ENCODE measurements at regions not wholly inside any gene's neighbourhood (a gene's known extent, or its start where the extent isn't known, plus 50 kb on each side); places are given as distances from the start of the nearest gene placed in this dataset.
"Not testable (repeated sequence)": the region's sequence is repeated elsewhere in the genome, so short reads cannot be mapped to it uniquely, and the experiment has no call there.

DNA sequence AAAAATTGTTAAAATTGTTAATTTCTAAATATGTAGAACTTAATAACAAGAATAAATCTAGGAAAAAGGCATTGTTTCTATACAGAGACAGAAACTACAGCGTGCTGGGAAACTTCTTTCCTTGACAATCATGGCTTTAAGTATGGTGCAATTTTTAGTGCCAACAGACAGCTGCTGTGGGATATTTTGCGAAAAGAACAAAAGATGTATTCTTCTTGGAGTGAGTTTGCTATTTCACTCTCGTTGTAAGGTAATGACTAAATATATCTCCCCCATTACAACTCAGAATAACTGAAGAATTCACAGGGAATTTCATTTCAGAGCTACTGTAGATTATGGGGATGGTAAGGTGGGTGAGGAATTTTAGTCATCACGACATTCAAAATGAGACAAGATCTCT lies 2055.0 kb upstream of the ACO1 start:
- no peak for DNase-seq
- no peaks in the 10 kb centered on the region for H3K36me3 ChIP-seq (ENCODE audit: insufficient read depth, low read length)
- Mint-ChIP-seq H3K36me3 (no peaks in the 10 kb centered on the region), H3K4me1 (no peaks in the 10 kb centered on the region), H3K4me3 (no peak overlapping the region), H3K9me3 (no peaks in the 10 kb centered on the region), H3K27me3 (no peaks in the 10 kb centered on the region), H3K27ac (no peak overlapping the region)
- CTCF ChIA-PET (ENCODE audit: partially characterized antibody): no interaction called here
- no peak overlapping the region for H3K4me3 ChIP-seq (ENCODE audit: low read length in 2 of 2)
- H3K9me3 ChIP-seq (ENCODE audit: control insufficient read depth in 1 of 2, low read length in 2 of 2): no peaks in the 10 kb centered on the region
- intact Hi-C loops (cut with micrococcal nuclease): no loop called here
- H3K4me1 ChIP-seq (ENCODE audit: insufficient read depth, low read length): no peaks in the 10 kb centered on the region
- H3K27me3 ChIP-seq (ENCODE audit: insufficient read depth, low read length): no peaks in the 10 kb centered on the region
- no peak overlapping the region for H3K27ac ChIP-seq (ENCODE audit: low read depth, low read length)
- POLR2A ChIA-PET (ENCODE audit: partially characterized antibody): no interaction called here

DNA sequence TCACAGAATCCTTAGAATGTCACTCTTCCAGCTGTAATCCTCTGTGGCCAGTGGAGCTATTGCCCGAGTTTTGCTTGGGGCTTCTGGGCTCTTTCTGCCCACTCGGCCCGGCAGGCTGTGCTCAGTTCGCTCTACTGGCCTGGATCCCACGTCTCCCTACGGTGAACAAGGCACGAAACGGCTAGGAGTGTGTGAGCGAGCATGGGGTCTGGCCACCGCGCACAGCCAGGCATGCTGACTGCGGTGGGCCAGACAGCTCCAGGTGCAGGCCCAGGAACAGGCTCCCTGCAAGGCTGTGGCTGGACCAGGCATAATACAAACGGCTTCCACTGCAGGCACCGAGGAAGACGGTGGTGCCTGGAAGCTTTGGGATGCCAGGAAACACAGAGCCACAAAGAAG lies 2035.5 kb upstream of the ACO1 start:
- DNase-seq: no peak
- no peaks in the 10 kb centered on the region for H3K27me3 ChIP-seq (ENCODE audit: insufficient read depth, low read length)
- H3K27me3 Mint-ChIP-seq: no peaks in the 10 kb centered on the region
- H3K36me3 Mint-ChIP-seq: no peaks in the 10 kb centered on the region
- H3K4me3 Mint-ChIP-seq: no peak overlapping the region
- peaks cover 0 to 11% (median 4%) of the 10 kb centered on the region in 8 donors for H3K9me3 Mint-ChIP-seq
- intact Hi-C loops (cut with micrococcal nuclease): no loop called here
- H3K9me3 ChIP-seq (ENCODE audit: control insufficient read depth in 1 of 2, low read length in 2 of 2): no peaks in the 10 kb centered on the region
- ChIA-PET CTCF (ENCODE audit: partially characterized antibody) (no interaction called here), POLR2A (ENCODE audit: partially characterized antibody) (no interaction called here)
- H3K4me1 Mint-ChIP-seq: no peaks in the 10 kb centered on the region
- H3K4me1 ChIP-seq (ENCODE audit: insufficient read depth, low read length): no peaks in the 10 kb centered on the region
- no peak overlapping the region for H3K4me3 ChIP-seq (ENCODE audit: low read length in 2 of 2)
- no peak overlapping the region for H3K27ac ChIP-seq (ENCODE audit: low read depth, low read length)
- H3K36me3 ChIP-seq (ENCODE audit: insufficient read depth, low read length): no peaks in the 10 kb centered on the region
- H3K27ac Mint-ChIP-seq: no peak overlapping the region

GRCh38 chr9:30349526-30350513 lies 2034.6 kb upstream of the ACO1 start:
- POLR2A ChIA-PET (ENCODE audit: partially characterized antibody): no interaction called here
- H3K9me3 ChIP-seq (ENCODE audit: control insufficient read depth in 1 of 2, low read length in 2 of 2): no peaks in the 10 kb centered on the region
- no peaks in the 10 kb centered on the region for H3K4me1 ChIP-seq (ENCODE audit: insufficient read depth, low read length)
- Mint-ChIP-seq H3K27ac (no peak overlapping the region), H3K4me1 (no peaks in the 10 kb centered on the region), H3K4me3 (no peak overlapping the region), H3K27me3 (no peaks in the 10 kb centered on the region), H3K36me3 (no peaks in the 10 kb centered on the region), H3K9me3 (peaks cover 0 to 11% (median 4%) of the 10 kb centered on the region in 8 donors)
- CTCF ChIA-PET (ENCODE audit: partially characterized antibody): no interaction called here
- H3K36me3 ChIP-seq (ENCODE audit: insufficient read depth, low read length): no peaks in the 10 kb centered on the region
- H3K27ac ChIP-seq (ENCODE audit: low read depth, low read length): no peak overlapping the region
- H3K4me3 ChIP-seq (ENCODE audit: low read length in 2 of 2): no peak overlapping the region
- H3K27me3 ChIP-seq (ENCODE audit: insufficient read depth, low read length): no peaks in the 10 kb centered on the region
- no peak for DNase-seq
- intact Hi-C loops (cut with micrococcal nuclease): no loop called here

- ChIA-PET POLR2A (ENCODE audit: partially characterized antibody) (no interaction called here), CTCF (ENCODE audit: partially characterized antibody) (no interaction called here)
- no peak overlapping the region for H3K4me3 Mint-ChIP-seq
- Histone ChIP-seq H3K9me3 (ENCODE audit: control insufficient read depth in 1 of 2, low read length in 2 of 2) (no peaks in the 10 kb centered on the region), H3K4me3 (ENCODE audit: low read length in 2 of 2) (no peak overlapping the region), H3K27me3 (ENCODE audit: insufficient read depth, low read length) (no peaks in the 10 kb centered on the region), H3K36me3 (ENCODE audit: insufficient read depth, low read length) (no peaks in the 10 kb centered on the region), H3K4me1 (ENCODE audit: insufficient read depth, low read length) (no peaks in the 10 kb centered on the region), H3K27ac (ENCODE audit: low read depth, low read length) (no peak overlapping the region)
- H3K27ac Mint-ChIP-seq: no peak overlapping the region
- H3K27me3 Mint-ChIP-seq: no peaks in the 10 kb centered on the region
- no peaks in the 10 kb centered on the region for H3K9me3 Mint-ChIP-seq
- intact Hi-C loops (cut with micrococcal nuclease): no loop called here
- DNase-seq: no peak
- H3K4me1 Mint-ChIP-seq: no peaks in the 10 kb centered on the region
- H3K36me3 Mint-ChIP-seq: no peaks in the 10 kb centered on the region
These were observed 2028.2 kb upstream of the ACO1 start for GRCh38 chr9:30356221-30356620.

- POLR2A ChIA-PET (ENCODE audit: partially characterized antibody): no interaction called here
- H3K4me1 Mint-ChIP-seq: no peaks in the 10 kb centered on the region
- DNase-seq: no peak
- Histone ChIP-seq H3K9me3 (ENCODE audit: control insufficient read depth in 1 of 2, low read length in 2 of 2) (no peaks in the 10 kb centered on the region), H3K4me3 (ENCODE audit: low read length in 2 of 2) (no peak overlapping the region), H3K27me3 (ENCODE audit: insufficient read depth, low read length) (no peaks in the 10 kb centered on the region), H3K27ac (ENCODE audit: low read depth, low read length) (no peak overlapping the region), H3K36me3 (ENCODE audit: insufficient read depth, low read length) (no peaks in the 10 kb centered on the region), H3K4me1 (ENCODE audit: insufficient read depth, low read length) (no peaks in the 10 kb centered on the region)
- CTCF ChIA-PET (ENCODE audit: partially characterized antibody): no interaction called here
- no peak overlapping the region for H3K4me3 Mint-ChIP-seq
- no peak overlapping the region for H3K27ac Mint-ChIP-seq
- H3K36me3 Mint-ChIP-seq: no peaks in the 10 kb centered on the region
- no peaks in the 10 kb centered on the region for H3K27me3 Mint-ChIP-seq
- H3K9me3 Mint-ChIP-seq: peaks cover 0 to 2% (median 0%) of the 10 kb centered on the region in 8 donors
- intact Hi-C loops (cut with micrococcal nuclease): no loop called here
These were observed 2022.1 kb upstream of the ACO1 start for GRCh38 chr9:30362373-30362772.

DNA sequence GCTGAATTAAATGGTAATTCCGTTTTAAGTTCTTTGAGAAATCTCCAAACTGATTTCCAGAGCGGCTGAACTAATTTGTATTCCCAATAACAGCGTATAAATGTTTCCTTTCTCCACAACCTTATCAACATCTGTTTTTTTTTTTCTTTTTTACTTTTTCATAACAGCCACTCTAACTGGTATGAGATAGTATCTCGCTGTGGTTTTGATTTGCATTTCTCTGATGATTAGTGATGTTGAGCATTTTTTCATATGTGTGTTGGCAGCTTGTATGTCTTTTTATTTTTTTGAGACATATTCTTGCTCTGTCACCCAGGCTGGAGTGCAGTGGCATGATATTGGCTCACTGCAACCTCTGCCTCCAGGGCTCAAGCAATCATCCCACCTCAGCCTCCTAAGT lies 2018.3 kb upstream of the ACO1 start:
- H3K4me3 ChIP-seq (ENCODE audit: low read length in 2 of 2); intact Hi-C loops (cut with micrococcal nuclease); H3K27me3 ChIP-seq (ENCODE audit: insufficient read depth, low read length); H3K36me3 ChIP-seq (ENCODE audit: insufficient read depth, low read length); H3K27me3 Mint-ChIP-seq; H3K9me3 Mint-ChIP-seq; H3K9me3 ChIP-seq (ENCODE audit: control insufficient read depth in 1 of 2, low read length in 2 of 2); H3K27ac ChIP-seq (ENCODE audit: low read depth, low read length); DNase-seq; H3K27ac Mint-ChIP-seq; H3K4me3 Mint-ChIP-seq; CTCF ChIA-PET (ENCODE audit: partially characterized antibody); H3K36me3 Mint-ChIP-seq; H3K4me1 ChIP-seq (ENCODE audit: insufficient read depth, low read length); POLR2A ChIA-PET (ENCODE audit: partially characterized antibody); H3K4me1 Mint-ChIP-seq: not testable (repeated sequence)

DNA sequence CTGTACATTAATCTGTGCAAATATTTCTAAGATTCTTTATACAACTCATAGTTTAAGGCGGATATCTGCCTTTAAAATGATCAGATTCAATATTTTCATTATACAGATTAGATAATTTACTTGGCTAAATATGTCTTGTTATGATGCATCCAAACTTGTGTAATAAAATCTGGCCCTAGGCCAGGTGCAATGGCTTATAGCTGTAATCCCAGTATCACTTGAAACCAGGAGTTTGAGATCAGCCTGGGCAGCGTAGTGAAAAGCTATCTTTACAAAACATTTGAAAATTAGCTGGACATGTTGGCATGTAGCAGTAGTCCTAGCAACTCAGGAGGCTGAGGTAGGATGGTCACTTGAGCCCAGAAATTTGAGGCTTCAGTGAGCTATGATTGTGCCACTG lies 2002.2 kb upstream of the ACO1 start:
- Histone ChIP-seq H3K36me3 (ENCODE audit: insufficient read depth, low read length) (no peaks in the 10 kb centered on the region), H3K4me3 (ENCODE audit: low read length in 2 of 2) (no peak overlapping the region), H3K27ac (ENCODE audit: low read depth, low read length) (no peak overlapping the region), H3K4me1 (ENCODE audit: insufficient read depth, low read length) (no peaks in the 10 kb centered on the region), H3K9me3 (ENCODE audit: control insufficient read depth in 1 of 2, low read length in 2 of 2) (no peaks in the 10 kb centered on the region), H3K27me3 (ENCODE audit: insufficient read depth, low read length) (no peaks in the 10 kb centered on the region)
- no peak overlapping the region for H3K27ac Mint-ChIP-seq
- intact Hi-C loops (cut with micrococcal nuclease): no loop called here
- no peaks in the 10 kb centered on the region for H3K4me1 Mint-ChIP-seq
- H3K27me3 Mint-ChIP-seq: no peaks in the 10 kb centered on the region
- H3K4me3 Mint-ChIP-seq: no peak overlapping the region
- ChIA-PET CTCF (ENCODE audit: partially characterized antibody) (no interaction called here), POLR2A (ENCODE audit: partially characterized antibody) (no interaction called here)
- DNase-seq: no peak
- peaks cover 0 to 3% (median 0%) of the 10 kb centered on the region in 8 donors for H3K9me3 Mint-ChIP-seq
- no peaks in the 10 kb centered on the region for H3K36me3 Mint-ChIP-seq

All from CD4-positive, alpha-beta memory T cell (primary cell).